ENCODE measurements at regions not wholly inside any gene's neighbourhood (a gene's known extent, or its start where the extent isn't known, plus 50 kb on each side); places are given as distances from the start of the nearest gene placed in this dataset.
"Not testable (repeated sequence)": the region's sequence is repeated elsewhere in the genome, so short reads cannot be mapped to it uniquely, and the experiment has no call there.

GRCh38 chr16:87040169-87041117, 276.7 kb downstream of the C16orf95 start:
- no peak for ATAC-seq

- ATAC-seq, result no peak
Measured at GRCh38 chr16:87041286-87041685, 275.9 kb downstream of the C16orf95 start.

DNA sequence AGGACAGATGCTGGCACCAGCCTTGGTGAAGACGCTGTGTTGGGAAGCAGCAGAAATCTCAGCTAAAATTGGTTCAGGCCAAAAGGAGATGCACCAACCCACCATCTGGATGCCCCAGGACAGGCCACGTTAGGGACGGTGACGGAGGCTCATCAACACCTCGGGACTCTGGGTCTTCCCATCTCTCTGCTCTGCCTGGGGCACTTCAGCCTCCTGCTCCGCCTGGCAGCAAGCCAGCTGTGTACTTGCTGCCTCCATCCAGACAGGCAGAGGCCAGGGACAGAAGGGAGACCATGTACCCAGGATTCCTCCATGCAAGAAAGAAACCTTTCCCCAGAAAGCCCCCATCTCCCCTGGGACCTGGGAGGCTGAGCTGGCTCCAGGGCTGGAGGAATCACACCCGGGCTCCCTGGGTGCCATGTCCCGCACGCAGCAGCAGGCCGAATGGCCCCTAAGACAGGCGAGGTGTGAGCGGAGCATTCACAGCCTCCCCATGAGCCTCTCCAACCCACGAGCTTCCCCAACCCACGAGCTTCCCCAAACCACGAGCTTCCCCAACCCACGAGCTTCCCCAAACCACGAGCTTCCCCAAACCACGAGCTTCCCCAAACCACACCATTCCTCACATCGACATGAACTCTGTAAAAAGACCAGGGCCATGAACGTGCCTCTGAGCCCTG, 274.5 kb downstream of the C16orf95 start:
- ATAC-seq, result no peak

GRCh38 chr16:87043231-87044031, 273.8 kb downstream of the C16orf95 start:
- ATAC-seq, result no peak

GRCh38 chr16:87044032-87044382, 273.2 kb downstream of the C16orf95 start:
- no peak for ATAC-seq

- no peak for ATAC-seq
Measured at GRCh38 chr16:87044829-87045228, 272.4 kb downstream of the C16orf95 start.

DNA sequence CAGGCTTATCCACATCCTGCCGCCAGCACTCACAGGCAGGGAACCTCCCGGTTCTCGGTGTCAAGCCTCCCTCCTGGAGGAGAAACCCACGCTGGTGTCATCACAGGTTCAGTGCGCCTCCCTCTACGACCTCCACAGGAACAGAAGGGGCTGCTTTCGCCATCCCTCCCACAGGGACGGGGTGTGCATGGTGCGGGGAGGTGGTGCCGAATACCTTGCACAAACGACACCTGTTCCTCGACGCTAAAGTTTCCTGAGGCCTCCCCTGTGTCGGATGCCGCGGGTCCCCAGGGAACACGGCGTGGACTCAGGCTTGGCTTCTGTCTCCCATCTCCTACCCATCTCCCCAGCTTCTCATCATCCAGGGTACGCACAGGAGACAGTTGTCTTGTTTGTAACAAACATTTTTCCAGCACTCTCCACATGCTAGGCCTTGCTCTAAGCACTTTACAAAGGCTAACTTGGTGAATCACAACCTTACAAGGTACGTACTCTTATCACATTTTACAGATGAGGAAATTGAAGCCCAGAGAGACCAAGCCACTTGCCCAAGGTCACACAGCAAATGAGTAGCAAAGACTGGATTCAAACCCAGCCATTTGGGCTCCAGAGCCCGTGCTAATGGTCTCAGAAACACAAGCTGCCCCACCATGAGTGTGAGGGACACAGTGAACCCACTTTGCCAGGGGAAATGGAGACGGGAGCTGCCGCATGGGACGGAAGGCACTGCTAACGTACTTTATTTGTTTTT, 271.6 kb downstream of the C16orf95 start:
- ATAC-seq, result no peak

GRCh38 chr16:87046235-87046634, 271.0 kb downstream of the C16orf95 start:
- no peak for ATAC-seq

DNA sequence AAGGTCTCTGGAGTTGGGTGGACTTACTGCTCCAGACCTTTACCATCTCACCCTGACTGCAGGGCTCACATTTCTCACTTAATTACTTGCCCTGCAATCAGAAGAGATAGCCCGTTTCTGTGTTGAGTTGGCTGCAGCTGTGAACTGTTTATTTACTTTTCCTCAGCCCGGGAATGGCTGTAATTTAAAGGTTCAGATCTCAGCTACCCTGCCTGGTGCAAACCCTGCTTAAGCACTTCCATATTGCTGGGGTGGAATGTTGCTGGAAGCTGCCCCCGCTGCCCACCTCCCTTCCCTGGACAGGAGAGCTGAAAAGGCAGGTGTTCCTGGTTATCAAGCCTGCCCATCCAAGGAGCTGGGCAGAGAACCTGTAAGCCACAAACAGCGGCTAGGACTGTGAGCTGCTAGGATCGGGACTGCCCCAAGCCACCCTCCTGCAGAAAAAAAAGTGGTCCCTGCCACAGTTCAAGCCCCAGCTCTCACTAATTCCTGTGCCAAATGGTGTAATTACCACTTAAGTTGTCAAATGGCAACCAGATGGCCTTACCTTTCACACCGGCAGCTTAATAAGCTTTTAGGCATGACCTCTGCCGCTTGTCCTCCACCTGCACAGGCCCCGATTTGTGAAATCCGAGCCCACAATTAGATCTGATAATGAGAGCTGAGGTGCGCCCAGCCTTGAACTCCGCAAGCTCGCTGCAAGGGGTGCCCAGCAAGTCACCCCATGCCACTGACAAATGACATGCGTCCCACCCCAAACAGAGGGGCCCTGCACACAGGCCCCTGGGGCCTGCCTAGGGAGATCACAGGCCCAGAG, 269.8 kb downstream of the C16orf95 start:
- ATAC-seq, result no peak

- ATAC-seq, result no peak
Measured at GRCh38 chr16:87048038-87048729, 269.0 kb downstream of the C16orf95 start.

- ATAC-seq, result no peak
Measured at GRCh38 chr16:87048730-87049115, 268.5 kb downstream of the C16orf95 start.

GRCh38 chr16:87049216-87049615, 268.0 kb downstream of the C16orf95 start:
- ATAC-seq, result not testable (repeated sequence)

GRCh38 chr16:87050142-87050541, 267.1 kb downstream of the C16orf95 start:
- ATAC-seq, result no peak

DNA sequence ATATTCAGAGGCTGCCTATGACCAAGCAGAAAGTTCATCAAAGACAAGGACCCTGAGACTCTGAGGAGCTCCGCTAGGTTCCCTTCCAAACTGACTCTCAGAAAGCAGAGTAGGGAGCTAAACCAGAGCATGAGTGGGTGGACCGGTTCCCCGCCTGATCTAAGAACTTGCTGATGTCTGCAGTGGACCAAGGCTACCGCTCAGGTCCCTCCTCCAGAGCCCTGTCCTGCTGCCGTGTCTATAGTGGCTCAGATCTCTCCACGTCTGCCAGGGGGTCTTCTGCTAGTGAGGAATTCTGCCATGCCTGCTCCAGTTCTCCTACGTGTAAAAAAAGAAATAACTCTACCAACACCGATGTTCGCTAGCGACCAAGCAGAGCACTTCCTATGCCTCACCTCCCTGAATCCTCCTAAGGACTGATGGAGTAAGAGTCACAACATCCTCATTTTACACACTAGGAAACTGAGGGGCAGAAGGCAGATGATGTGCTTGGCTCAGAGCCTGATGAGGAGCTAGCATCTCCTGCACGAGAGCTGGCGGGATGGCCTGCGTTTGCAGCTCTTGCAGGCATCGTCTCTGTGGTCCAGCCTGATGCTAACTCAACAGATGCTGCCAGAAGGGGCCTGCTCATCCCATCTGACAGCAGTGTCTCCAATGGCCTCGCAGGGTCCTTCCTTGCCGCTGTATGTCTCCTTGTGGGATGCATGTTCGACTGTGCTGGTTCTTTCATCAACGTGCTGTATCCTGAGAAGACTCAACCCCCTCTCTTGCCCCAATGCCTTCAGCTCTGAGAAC, 265.5 kb downstream of the C16orf95 start:
- no peak for ATAC-seq

GRCh38 chr16:87052506-87052905, 264.7 kb downstream of the C16orf95 start:
- no peak for ATAC-seq

- ATAC-seq, result no peak
Measured at GRCh38 chr16:87053016-87053982, 263.9 kb downstream of the C16orf95 start.

GRCh38 chr16:87054154-87054553, 263.0 kb downstream of the C16orf95 start:
- ATAC-seq, result no peak

DNA sequence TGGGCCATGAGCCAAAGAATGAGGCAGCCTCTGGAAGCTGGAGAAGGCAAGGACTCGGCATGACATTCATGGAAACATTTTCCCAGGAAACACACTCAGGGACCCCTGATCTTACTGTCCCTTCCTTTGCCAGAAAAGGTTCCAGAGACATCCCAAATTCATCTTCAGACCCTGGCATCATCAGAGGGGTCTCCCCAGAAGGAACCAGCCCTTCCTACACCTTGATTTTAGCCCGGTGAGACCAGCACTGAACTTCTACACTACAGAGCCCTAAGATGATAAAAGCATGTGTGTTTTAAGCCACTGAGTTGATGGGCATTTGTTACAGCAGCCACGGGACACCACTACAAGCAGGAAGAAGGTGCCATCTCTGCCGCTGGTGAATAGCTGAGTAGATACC, 262.3 kb downstream of the C16orf95 start:
- ATAC-seq, result no peak

DNA sequence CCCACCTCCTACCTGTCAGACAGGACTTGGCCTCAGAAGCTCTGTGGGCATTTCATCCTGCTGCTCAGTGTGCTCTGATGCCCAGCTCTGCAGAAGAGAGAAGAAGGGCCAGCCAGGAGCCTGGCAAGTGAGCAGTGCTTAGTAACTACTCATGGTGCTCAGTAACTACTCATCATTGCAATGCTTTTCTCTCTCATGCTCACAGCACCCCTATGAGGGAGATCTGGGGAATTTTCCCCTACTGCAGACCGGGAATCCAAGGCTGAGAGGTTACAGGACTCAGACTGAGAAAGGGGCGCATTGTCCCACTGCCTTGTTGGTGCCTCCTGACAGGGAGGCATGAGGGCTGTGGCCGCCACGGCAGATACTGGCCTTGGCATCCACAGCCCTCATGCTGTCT, 261.1 kb downstream of the C16orf95 start:
- ATAC-seq, result no peak
